ENCODE measurements at regions not wholly inside any gene's neighbourhood (a gene's known extent, or its start where the extent isn't known, plus 50 kb on each side); places are given as distances from the start of the nearest gene placed in this dataset.

DNA sequence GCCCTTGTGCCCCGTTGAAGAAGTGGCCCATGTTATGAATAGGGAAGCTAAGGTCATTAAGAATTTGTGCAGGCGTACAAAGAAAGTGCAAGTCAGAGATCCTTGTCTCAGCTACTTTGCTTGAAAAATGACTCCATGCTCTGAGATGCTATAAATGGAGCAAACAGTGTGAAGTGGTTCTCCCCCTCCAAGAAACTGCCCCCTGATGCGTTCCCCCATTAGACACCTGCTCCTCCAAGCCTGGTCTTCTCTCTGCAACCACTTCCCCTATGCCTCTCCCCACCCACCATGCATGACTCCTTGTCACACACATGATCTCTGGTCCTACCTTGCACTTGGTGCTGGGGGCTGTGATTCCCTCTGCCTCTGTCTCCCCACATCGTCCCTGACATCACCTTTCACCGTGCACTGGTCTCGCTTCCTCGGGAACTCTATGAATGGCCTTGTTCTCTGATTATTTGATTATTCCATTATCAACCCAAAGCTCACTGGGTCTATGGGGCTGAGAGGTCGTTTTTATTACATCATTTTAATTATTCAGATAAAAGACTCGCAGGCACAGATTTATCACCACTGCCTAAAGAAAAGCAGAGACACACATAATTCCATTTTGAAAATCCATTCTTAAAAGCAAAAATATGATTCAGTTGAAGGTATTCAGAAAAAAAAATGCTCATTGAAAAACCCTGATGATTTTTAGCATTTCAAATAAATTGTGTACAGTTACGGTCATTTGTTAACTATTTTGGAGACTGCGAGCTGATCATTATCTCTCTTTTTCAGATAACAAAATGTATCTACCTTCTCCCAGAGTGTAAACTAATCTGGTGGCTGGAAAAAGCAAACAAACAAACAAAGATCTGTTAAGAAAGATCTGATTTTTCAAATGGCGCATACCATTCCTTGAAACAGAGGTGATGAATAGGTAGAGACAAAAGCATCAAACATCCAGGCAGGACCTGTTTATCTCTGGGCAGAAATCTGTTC lies 294.9 kb downstream of the SOX11 start:
- H3K4me3 ChIP-seq (replicated peaks in 1 of 2; ENCODE audit: low read depth in 2 of 2, low read length in 2 of 2) = no peak overlapping the region
- no peak for DNase-seq (ENCODE audit: low read depth in 2 of 2)
- TF ChIP-seq, protein P1, sequence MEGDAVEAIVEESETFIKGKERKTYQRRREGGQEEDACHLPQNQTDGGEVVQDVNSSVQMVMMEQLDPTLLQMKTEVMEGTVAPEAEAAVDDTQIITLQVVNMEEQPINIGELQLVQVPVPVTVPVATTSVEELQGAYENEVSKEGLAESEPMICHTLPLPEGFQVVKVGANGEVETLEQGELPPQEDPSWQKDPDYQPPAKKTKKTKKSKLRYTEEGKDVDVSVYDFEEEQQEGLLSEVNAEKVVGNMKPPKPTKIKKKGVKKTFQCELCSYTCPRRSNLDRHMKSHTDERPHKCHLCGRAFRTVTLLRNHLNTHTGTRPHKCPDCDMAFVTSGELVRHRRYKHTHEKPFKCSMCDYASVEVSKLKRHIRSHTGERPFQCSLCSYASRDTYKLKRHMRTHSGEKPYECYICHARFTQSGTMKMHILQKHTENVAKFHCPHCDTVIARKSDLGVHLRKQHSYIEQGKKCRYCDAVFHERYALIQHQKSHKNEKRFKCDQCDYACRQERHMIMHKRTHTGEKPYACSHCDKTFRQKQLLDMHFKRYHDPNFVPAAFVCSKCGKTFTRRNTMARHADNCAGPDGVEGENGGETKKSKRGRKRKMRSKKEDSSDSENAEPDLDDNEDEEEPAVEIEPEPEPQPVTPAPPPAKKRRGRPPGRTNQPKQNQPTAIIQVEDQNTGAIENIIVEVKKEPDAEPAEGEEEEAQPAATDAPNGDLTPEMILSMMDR (IDR thresholded peaks at IDR 0.05; ENCODE audit: low read depth, low read length) = no peak

DNA sequence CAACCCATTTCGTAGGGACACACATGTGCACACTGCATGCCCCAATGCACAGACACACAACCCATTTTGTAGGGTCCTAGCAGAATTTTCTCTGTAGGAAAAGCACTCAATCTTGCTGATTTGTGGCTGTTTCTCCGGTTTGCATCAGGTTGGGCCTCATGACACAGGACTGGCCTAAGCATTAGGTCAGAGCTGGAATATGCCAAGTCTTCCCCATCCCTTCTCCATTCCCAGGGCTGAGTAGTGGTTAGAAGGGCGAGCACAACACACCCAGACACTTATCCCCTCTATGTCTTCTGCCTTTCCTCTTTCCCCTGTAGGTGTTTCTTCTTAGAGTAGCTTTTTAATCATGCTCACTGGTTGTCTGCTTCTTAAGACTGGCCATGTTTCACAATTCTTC lies 295.9 kb downstream of the SOX11 start:
- H3K4me3 ChIP-seq (replicated peaks in 1 of 2; ENCODE audit: low read depth in 2 of 2, low read length in 2 of 2) = no peak overlapping the region
- TF ChIP-seq, protein P1 (IDR thresholded peaks at IDR 0.05; ENCODE audit: low read depth, low read length) = no peak
- DNase-seq (ENCODE audit: low read depth in 2 of 2) = no peak

DNA sequence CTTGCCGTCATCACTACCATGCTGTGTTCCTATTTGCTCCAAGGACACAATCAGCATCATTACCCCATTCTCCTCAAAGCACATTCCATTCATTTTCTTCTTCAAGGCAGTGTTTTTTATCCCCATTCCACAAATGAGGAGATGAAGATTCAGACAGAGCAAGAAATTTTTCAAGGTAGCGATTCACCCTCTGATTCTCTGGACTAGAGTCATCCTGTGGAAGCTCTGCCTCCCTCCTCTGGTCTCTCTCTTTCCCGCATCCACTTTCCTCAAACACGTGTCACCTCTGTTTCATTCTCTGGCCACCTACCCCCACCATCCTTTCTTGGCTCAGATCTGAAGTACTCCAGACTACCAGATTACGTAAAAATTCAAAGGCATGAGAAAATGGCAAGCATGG lies 297.9 kb downstream of the SOX11 start:
- no peak overlapping the region for H3K4me3 ChIP-seq (replicated peaks in 1 of 2; ENCODE audit: low read depth in 2 of 2, low read length in 2 of 2)
- DNase-seq (ENCODE audit: low read depth in 2 of 2) = no peak
- TF ChIP-seq, protein P1 (IDR thresholded peaks at IDR 0.05; ENCODE audit: low read depth, low read length) = no peak

DNA sequence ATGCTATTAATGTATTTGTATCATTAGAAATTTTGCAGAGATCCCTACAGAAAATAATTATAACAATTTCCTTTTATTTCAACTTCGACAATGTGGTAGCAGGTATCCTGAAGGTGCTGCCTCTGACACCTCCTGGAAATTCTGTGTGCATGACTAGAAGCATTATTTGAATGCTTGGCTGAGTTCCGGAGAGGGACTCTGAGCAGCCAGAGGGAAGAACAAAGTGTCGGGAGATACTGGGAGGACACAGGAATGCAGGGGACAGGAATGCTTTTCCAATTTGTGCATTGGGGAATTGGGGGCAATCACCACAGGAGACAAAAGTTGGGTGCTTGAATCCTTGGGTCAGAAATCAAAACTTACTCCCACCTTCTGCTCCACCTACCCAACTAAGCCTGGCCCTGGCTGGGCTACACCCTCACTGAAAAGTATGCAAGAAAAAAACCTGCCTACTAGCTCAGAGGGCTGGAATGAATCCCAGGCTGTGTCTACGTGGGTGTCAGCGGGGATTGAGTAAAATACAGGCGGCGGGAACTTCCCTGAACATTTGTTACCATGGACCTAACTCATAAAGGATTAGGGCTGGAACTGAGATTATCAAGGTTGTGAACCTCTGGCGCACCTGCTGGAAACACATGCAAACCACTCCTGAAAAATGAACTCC lies 299.3 kb downstream of the SOX11 start:
- TF ChIP-seq, protein P1 (IDR thresholded peaks at IDR 0.05; ENCODE audit: low read depth, low read length) = no peak
- no peak for DNase-seq (ENCODE audit: low read depth in 2 of 2)
- H3K4me3 ChIP-seq (replicated peaks in 1 of 2; ENCODE audit: low read depth in 2 of 2, low read length in 2 of 2) = no peak overlapping the region

DNA sequence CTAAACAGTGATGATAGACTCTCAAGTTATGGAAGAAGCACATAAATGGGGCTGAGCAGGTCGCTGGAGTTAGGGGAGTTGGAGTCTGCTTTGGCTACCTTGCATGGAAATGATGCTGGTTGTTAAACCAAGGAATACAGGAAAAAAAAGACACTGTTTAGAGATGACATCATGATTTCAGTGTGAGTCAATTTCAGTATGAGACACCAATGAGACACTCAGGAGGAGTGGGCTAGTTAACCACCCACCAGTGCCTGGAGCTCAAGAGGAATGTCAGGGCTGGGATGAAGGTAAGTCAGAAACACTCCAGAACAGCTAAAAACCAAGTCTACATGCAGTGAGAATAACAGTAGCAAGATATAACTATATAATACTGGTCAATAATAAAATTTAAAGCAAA lies 303.6 kb downstream of the SOX11 start:
- no peak for DNase-seq (ENCODE audit: low read depth in 2 of 2)
- H3K4me3 ChIP-seq (replicated peaks in 1 of 2; ENCODE audit: low read depth in 2 of 2, low read length in 2 of 2) = no peak overlapping the region
- TF ChIP-seq, protein P1 (IDR thresholded peaks at IDR 0.05; ENCODE audit: low read depth, low read length) = no peak

DNA sequence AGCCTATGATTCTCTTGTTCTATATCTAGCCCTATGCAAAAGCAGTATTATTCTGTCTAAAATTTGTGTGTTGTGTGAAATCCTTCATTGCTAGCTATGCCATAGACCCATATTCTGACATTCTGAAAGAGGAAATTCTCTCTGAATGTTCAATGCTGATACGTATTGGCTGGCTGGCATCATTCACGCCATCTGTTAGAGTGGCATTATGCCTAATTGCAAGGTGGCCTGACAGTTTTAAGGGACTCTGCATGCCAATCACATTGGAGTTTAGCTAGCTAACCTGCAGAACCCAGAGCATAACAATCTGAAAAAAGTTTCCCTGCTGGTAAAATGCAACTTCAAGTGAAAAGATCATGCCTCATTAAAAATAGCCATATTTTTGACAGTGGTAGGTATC lies 316.0 kb downstream of the SOX11 start:
- DNase-seq (ENCODE audit: low read depth in 2 of 2) = no peak
- no peak overlapping the region for H3K4me3 ChIP-seq (replicated peaks in 1 of 2; ENCODE audit: low read depth in 2 of 2, low read length in 2 of 2)
- TF ChIP-seq, protein P1 (IDR thresholded peaks at IDR 0.05; ENCODE audit: low read depth, low read length) = no peak

Measured in cardiac fibroblast (primary cell).